GM19240 (cell line): ENCODE measurements at regions not wholly inside any gene's neighbourhood (a gene's known extent, or its start where the extent isn't known, plus 50 kb on each side); places are given as distances from the start of the nearest gene placed in this dataset.

ENCODE experiments used
- DNase-seq: peaks from one replicate; pipeline ENCODE4 v3.0.0; 2011; ENCODE audit warnings: low spot score; ENCODE audit not compliant: insufficient read length

DNA sequence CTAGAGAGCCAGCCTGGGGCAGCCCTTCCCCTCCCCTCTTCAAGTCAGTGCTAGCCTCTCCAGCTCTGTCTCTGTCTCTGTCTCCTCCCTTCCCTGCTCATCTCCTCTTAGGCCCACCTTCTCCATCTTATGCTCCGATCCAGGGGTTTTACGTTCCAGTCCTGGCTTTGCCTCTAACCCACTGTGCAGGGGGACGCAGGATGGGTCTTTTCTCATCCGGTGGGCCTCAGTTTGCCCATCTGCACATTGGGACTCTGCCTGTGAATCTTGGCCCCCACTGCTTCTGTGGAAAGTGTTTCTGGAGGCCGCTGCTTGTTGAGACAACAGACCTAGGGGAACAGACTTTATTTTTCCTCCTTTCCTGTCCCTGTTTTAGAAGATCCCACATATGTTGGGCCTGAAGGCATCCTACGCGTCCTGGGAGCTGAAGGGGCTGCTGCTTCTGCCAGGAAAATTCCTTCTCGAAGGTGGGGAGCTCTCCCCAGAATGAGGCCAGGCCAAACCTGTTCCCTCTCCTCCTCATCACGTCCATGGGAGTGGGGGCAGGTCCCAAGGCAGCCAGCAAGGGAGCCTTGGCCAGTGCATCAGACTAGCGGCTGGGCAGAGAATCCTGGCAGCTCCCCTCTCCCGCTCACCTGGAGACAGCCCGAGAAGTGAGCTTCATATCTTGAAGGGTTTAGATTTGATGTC lies 99.5 kb upstream of the CSF3R start:
- DNase-seq = no peak

DNA sequence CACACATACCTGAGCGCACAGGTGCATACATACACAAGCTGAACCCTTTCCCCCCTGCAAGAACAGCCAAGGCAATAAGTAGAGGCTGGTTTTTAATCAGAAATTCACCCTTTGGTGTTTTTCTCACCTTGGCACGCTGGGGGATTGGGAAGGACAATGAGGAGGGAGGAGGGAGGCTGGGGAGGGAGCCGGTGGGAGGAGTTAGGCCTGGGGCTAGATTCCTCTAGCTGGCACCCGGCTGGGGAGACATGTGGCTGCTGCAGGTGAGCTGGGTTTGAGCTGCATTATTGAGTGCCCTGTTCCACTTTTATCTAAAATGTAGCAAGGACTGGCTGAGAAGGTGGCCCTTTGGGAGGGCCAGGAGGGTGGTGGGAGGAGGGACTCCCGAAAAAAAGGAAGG lies 97.8 kb upstream of the CSF3R start:
- DNase-seq = no peak

DNA sequence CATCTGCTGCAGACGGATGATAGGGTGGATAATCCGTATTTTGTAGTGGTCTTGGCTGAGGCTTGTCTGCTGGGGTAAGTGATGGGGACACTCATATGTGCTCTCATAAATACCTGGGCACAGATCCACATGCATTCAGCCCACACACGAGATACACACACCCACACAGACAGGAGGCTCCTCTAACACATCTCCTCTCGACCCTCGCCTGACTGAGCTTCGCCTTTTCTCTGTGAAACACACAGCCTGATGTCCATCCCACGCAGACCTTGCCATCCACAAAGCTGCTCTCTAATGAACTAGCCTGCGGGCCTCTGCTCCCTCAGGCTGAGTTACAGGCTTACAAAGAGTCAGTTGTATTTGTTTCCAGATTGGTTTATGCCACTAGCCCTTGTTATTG lies 96.3 kb upstream of the CSF3R start:
- DNase-seq = no peak

DNA sequence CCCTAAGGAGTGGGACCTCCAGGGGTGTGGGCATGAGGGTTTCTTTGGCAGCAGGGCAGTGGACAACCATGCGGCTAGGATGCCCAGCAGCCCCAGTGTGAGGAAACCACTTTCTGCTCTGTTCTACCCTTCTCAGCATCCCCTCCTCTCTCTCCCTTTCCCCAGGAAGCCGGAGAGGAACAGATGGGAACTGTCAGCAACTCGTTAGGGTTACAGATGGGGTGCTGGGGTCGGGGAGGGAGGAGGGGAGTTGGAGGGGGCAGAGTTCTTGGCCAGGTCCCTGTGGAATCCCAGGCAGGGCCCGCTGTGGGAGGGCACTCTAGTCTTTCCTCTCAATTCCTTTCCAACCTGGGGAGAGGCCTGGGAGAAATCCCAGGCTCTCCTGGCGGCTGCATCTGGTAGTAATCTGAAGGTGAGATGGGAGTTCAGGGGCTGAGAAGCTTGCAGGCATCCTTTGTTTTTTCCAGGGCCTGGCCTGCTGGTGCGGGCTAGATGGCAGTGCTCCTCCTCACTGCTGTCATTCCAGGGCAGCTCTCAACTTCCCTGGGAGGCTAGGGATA lies 93.9 kb upstream of the CSF3R start:
- no peak for DNase-seq

DNA sequence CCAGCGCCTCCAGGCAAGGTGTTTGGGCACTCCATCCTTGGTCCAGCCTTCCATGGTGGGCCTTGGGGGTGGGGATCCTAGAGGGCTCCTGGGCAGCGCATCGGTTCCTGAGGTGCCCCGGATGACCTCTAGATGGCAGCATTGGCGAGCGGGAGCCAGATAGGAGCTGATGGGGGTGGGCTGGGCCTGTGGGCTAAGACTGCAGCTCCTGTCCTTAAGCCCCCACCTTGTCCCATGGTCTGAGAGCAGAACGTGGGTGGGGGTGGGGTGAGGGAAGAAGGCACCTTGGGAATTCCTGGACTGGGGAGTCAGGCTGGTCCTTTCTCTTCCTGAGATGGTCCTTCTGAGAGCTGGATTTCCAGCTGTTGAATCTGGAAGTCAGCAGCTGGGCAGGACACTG lies 93.4 kb upstream of the CSF3R start:
- peak; percentile 58 for DNase-seq

DNA sequence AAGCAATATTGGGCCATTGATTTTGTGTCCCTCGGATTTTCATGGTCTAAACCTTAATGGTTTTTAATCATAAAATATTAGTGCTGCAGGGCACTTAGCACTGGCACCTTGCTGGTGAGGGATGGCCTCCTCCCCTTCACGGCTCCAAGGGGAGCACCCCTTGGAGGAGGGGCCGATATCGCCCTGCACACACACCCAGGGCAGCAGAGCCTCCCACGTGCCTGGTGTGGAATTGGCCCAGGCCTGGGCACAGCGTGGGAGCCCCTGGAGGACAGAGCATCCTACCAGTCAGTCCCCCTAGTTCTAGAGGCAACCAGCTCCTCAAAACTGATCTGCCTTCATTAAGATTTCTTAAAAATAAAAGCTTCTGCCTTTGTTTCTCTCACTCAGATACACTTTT lies 90.7 kb upstream of the CSF3R start:
- no peak for DNase-seq

DNA sequence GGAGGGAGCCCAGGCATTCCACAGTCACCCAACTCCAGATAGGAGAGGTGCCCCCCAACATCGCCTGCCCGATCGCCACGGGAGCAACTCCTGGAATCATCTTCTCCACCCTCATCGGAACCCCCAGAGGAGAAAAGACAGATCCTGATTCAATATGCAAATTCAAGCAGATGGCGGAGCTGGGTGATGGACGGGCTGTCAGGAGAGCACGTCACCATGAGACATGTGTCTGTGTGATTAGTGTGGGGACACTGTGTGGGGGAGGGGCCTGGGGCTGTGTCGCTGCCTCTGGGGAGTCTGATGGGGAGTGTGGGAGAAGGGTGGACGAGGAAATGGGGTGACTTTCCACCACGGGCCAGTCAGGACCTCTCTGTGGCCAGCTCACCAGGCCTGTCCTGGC lies 90.2 kb upstream of the CSF3R start:
- DNase-seq = no peak

DNA sequence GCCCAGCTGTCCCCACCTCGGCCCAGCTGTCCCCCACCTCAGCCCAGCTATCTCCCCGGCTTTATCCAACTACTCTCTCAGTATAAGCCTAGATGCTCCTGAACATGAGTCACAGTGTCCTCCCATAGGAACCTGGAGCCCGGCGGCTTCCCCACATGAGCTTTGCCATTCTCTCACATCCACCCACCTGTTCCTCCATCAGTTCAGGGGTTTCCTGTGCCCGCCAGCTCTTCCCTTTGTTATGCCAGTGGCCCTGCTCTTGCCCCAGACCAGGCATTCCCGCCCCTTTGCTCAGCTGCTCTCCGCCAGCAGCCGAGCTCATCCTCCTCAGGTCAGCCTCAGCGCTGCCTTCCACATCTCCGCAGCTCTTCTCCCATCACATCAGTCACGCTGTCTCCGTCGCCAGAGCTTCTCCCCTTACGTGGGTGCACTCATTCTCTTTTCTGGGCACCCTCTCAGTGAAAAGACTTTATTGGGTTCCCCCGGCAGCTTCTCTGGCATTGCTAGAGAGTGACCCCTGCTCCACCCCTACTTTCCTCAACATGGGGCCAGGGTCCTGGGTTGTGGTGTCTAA lies 89.5 kb upstream of the CSF3R start:
- DNase-seq = no peak

DNA sequence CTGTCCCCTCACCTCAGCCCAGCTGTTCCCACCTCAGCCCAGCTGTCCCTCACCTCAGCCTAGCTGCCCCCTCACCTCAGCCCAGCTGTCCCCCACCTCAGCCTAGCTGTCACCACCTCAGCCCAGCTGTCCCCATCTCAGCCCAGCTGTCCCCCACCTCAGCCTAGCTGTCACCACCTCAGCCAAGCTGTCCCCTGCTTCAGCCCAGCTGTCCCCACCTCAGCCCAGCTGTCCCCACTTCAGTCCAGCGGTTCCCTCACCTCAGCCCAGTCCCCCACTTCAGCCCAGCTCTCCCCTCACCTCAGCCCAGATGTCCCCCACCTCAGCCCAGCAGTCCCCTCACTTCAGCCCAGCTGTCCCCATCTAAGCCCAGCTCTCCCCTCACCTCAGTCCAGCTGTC lies 88.4 kb upstream of the CSF3R start:
- DNase-seq = no peak

DNA sequence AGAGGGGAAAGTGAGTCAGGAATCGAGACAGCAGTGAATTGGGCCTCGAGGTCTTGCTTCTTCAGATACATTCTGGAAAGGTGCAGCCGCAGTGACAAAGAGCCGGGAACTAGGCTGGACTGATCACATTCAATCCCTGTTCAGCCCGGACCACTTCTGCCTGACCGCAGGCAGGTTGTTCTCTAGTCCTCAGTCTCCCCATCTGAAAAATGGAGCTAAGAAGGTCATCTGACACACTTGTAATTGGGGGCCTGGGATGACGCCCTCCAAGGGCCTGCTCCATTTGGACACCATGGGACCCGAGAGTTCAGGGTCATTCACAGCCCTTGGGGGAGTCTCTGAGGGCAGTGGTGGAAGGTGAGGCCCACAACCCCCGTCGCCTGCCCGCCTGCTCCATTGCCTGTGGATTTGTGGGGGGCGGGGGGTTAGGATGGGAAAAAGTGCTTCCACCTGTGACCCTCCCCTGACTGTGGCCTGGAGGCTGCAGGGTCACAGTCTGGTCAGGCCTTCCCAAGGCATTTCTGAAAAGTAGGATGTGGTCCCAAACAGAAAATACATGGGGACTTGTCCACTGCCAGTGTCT lies 87.9 kb upstream of the CSF3R start:
- no peak for DNase-seq

DNA sequence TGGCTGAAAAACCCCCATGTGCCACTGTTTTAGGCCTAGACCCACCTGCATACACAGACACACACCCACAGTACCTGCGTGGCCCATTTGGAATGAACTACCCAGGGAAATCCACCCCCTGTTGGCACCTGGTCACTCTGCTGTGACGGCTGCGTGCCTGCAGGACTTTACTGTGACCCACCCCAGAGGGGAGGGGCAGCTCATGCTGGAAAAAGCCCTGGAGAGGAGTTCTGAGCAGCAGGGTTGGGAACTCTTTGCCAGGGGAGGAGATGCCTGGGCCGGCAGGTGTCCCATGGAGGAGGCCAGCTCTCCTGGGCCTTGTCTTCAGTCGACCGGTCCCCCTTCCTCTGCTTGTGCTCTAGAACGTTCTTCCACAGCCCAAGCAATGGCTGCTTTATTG lies 87.3 kb upstream of the CSF3R start:
- no peak for DNase-seq

DNA sequence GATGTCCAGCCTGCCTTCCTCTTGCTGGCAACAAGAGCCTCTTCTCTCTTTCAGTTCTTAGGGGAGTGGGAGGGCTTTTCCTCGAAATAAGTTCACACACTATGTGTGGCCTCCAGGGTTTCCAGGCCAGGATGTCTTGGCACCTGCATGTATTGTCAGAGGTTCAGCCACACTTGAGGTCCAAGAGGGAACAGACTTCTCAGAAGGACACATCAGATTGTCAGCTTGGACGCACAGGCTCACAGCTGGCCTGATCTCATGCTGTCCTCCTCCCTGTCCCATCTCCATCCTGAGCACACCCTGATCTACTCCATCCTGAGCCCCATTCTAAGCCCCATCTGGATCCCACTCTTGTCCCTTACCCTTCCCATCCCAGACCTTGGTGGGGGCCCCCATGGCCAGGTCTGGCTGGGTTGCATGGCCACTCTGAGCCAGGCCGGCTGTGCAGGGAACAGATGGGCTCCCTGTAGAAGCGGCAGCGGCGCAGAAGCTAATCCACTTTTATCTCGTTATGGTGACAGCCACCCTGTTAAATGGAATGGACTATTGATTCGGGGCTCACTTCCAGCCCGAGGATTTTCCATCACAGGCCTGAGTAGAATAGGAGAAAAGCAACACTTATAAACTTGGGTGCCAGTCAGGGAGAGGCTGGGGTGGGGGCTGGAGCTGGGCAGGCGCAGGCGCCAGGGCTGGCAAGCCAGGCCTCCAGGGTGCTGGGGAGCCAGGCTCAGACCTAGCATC lies 85.1 kb upstream of the CSF3R start:
- no peak for DNase-seq

DNA sequence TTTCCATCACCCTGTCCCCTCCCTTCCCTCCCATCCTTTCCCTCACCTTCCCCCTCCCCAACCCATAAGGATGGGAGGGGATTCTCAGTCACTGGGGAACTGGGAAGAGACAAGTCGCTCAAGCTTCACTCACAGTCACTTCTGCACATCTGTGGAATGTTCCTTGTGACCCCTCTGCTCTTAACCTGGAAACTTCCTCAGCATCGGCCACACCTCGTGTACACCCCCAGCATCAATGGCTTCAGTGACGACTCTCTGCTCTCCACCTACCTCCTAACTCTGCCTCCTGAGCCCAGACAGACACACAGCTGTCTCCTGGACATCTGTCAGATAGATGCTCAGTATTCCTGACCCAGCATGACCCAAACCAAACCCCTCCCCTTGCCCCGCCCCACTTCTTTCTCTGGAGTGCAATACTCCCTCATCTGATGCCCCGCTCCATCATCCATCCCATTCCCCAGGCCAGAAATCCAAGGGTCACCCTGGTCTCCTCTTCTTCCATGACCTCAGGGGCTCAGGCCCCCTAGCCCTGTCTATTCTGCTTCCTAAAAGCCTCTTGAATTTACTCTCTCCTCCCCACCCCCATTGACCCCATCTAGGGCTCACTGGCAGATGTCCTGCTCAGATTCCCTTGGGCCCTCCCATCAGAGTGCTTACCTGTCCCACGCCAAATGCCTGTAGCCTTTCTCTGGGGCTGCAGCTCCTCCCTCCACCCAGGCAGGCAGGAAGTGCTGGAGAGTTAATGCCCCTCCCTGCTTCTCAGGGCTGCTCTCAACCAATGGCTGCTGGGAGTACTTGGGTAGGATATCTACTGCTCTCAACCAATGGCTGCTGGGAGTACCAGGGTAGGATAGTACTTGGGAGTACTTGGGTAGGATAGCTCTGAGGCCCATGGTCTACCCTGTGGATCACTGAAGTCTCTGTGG lies 83.1 kb upstream of the CSF3R start:
- no peak for DNase-seq

DNA sequence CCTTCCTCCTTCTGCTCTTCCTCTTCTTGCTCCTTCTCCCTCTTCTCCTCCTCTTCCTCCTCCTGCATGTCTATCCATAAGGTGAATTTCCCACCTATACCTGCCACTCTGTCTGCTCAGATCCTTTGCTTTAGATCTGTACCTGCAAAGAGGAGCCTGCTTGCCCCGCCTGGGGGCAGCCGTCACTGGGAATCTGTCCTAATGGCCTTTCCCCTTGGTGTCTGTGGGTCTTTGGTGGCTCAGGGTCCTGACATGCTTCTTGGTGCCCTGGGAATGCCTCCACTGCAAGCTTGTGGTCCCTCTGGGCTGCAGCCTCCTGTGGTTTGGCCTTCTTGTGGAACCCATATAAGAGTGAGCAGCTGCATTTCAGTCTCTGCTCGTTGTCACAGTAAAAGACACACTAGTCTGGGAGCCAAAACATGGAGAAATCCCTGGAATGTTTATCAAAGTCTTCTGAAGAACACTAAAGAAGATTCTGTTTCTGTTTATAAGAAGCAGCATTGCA lies 79.5 kb upstream of the CSF3R start:
- DNase-seq = no peak

DNA sequence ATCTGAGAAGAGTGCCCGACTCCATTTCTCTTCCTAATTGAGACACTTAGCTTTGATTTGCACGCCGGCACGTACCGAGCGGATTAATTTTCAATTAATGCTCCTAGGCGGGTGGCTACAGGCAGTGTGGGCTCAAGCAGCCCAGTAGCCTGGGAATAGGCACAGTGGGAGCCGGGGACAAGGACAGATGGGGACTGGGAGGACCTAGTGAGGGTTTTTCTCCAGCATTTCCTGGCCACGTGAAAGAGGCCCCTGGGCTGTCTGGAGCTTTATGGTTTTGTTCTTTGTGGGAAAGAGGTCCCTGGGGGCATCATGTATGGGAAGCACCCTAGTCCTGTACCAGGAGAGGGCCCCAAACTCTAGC lies 78.6 kb upstream of the CSF3R start:
- no peak for DNase-seq

DNA sequence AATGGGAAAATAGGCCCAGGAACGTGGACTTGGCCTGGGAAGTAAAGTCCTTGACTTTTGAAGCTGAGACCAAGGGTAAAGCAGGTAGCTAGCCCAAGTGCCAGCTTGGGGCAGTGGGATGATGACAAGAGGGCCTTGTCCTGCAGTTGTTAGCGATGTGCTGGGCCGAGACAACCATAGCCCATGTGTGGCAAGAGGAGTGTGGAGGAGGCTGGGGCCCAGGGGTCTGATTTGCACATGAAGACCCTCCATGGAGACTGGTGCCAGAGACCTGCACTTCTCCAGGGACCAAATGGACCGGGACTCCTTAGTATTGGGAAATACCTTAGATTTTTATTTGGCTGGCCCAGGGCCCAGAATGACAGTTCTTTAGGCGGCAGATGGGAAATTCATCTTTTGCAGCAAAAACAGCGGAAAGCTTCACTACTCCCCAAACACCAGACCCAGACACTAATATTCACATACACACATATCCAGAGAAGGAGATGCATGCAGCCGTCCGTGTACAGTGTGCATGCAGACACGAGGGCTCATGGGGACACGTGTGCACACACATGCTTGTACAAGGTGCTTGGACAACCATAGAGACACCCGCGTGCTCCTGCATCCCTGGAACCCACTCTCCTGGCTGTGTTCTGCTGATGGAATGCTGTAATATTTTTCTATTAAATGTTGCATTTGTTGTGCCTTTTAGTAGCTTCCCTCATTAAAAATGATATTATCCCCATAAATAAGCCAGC lies 78.1 kb upstream of the CSF3R start:
- no peak for DNase-seq

DNA sequence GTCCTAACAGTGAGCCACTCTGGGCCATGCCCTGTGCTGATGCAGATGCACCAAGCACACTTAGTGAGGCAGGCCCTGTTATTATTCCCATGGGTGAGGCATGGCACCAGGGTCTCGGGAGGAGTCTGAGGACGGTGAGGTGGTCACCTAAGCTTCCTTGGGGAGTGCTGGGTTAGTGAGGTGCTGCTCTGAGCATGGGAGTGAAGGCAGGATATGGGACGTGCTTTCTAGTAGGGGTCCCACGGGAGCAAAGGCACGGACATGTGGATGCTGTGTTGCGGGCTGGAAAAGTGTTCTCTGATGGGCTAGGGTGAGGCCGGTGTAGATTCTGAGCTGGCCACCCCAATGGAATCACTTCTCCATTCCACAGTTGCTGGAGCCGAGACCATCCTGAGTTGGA lies 77.5 kb upstream of the CSF3R start:
- no peak for DNase-seq

DNA sequence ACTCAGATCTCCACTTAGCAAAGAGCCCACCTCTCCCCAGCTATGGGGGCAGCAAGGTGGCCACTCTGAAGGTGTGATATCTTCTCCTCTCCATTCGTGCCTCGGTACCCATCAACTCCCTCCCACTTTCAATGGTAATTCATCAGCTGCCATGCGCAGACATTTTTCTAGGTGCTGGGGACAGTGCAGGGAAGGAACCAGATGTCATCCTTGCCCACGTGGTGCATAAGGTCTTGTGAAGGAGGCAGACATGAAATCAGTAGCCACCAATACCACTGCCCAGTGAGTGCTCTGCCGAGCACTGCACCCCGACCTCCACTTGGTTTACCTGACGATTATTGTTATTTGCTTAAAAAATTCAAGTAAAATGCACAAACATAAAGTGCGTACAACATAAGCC lies 76.3 kb upstream of the CSF3R start:
- DNase-seq = no peak

DNA sequence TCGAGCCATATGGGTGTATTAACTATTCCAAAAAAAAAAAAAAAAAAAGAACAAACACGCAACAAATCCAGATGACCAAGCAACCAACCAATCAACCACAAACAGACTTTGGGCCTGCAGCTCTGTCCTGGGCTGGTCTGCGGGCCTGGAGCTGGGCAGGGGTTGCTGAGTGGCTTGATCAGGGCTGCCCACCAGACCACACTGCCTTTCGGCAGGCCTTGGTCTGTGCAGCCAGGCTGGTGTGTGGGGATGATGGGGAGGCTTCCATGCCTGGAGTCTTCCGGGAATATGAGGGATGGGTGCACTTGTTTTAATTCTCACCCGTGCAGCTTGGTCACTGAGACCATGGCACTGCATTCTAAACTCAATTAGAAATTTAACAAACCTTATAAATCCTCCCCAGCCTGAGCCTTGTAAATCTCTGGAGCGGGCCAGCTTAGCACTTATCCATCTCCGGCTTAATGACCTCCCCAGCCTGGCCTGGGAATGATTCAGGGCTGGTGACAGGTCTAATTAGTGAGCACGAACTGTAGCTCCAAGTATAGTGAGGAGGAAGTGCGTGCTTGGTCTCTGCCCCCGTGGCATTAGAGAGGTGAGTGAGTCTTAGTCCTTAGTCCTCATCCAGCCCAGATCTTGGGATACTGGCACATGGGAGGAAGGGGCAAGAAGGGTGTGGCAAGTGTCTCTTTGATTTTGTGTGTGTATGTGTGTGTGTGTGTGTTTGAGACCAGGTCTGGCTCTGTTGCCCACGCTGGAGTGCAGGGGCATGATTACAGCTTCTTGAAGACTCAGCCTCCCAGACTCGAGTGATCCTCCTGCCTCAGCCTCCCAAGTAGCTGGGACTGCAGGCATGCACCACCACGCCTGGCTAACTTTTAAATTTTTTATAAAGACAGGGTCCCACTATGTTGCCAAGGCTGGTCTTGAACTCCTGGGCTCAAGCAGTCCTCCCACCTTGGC lies 74.6 kb upstream of the CSF3R start:
- DNase-seq = no peak
